ENCODE measurements at regions not wholly inside any gene's neighbourhood (a gene's known extent, or its start where the extent isn't known, plus 50 kb on each side); places are given as distances from the start of the nearest gene placed in this dataset.

DNA sequence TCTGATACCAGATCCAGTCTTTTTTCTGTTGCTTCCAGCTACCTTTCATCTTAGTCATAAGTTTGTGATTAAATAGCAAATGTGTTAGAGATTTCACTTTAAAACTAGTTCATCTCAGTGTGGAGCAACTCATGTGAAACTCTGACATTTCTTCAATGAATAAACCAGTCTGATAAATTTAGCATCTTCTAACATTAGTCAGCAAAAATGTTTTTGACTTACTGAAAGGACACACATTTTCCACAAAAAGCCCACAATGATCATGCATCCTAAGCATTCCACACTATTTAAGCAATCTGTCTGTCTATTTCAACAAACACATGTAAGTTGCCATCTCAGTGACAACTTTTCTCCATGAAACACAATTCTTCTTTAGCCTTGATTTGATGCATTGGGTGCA lies 222.2 kb upstream of the SLC35B3 start:
- no peaks in the 10 kb centered on the region for H4K20me1 ChIP-seq (ENCODE audit: insufficient read depth, low read length)
- POLR2A ChIA-PET: no interaction called here
- peaks cover 8% of the 10 kb centered on the region; the same call in 1 of the 2 replicates for H3K9me3 ChIP-seq (ENCODE audit: low read length)
- H3K4me2 ChIP-seq (ENCODE audit: low read depth, low read length): no peak overlapping the region
- H3K9ac ChIP-seq (ENCODE audit: insufficient read depth, low read depth, low read length): no peak overlapping the region
- no peak overlapping the region for H2AFZ ChIP-seq (ENCODE audit: low read length)
- BruUV-seq (replicated peaks): no TSS peak
- TF ChIP-seq NFIC (IDR thresholded peaks at IDR 0.05; ENCODE audit: low read length) (no peak), REXO4 (CRISPR knock-in tag; IDR thresholded peaks at IDR 0.05; ENCODE audit: borderline replicate concordance) (no peak), ZNF256 (CRISPR knock-in tag; conservative IDR thresholded peaks at IDR 0.05) (no peak), FOSL2 (CRISPR knock-in tag; IDR thresholded peaks at IDR 0.05) (no peak), FIP1L1 (IDR thresholded peaks at IDR 0.05; ENCODE audit: borderline replicate concordance, insufficient read depth, low read depth, low read length) (no peak), MAFF (IDR thresholded peaks at IDR 0.05; ENCODE audit: low read depth, low read length) (peak; percentile 72), MAFK (conservative IDR thresholded peaks at IDR 0.05 in 1 of 2, IDR thresholded peaks at IDR 0.05 in 1 of 2; ENCODE audit: low read length in 2 of 2) (peak; percentile 69 to 82), EHMT2 (IDR thresholded peaks at IDR 0.05; ENCODE audit: borderline replicate concordance, low read depth, low read length) (no peak), SMAD1 (CRISPR knock-in tag; IDR thresholded peaks at IDR 0.05; ENCODE audit: borderline replicate concordance, low read depth) (no peak), WIZ (CRISPR knock-in tag; IDR thresholded peaks at IDR 0.05) (no peak)
- no peak for ATAC-seq
- H3K4me3 ChIP-seq (replicated peaks in 1 of 3; ENCODE audit: insufficient read depth in 1 of 3, low read depth in 2 of 3, low read length in 3 of 3): no peak overlapping the region
- intact Hi-C loops (cut with micrococcal nuclease; ENCODE audit: unreplicated experiment) (no loop called here), in situ Hi-C loops (cut with HindIII; ENCODE audit: extremely low pct_ligation_motif_present, low pct_unique_long_range_greater_than_20kb) (no loop called here)
- no peak overlapping the region for H3K27ac ChIP-seq (ENCODE audit: extremely low read length, insufficient read depth, low read length)
- H3K4me1 ChIP-seq (ENCODE audit: insufficient read depth, low read length): peaks cover 34% of the 10 kb centered on the region
- H3K36me3 ChIP-seq (replicated peaks in 1 of 2; ENCODE audit: control insufficient read depth in 1 of 2, insufficient read depth in 2 of 2, low read length in 2 of 2): no peaks in the 10 kb centered on the region
- DNase-seq (ENCODE audit: low spot score): no peak
- no peak for FAIRE-seq
- H3K79me2 ChIP-seq (ENCODE audit: insufficient read depth, low read length): no peaks in the 10 kb centered on the region
- no peaks in the 10 kb centered on the region for H3K27me3 ChIP-seq (ENCODE audit: control insufficient read depth in 1 of 2, insufficient read depth in 2 of 2, low read length in 2 of 2)
- CTCF ChIA-PET (ENCODE audit: low intra/inter-chr PET ratio, low total read pairs): no interaction called here

Measured in HepG2 (cell line).